IMR-90 (cell line): ENCODE measurements at regions not wholly inside any gene's neighbourhood (a gene's known extent, or its start where the extent isn't known, plus 50 kb on each side); places are given as distances from the start of the nearest gene placed in this dataset.

Experiments
- ATAC-seq: fragments of 200-7000 bp; cut with Tn5 transposase; 2 replicates; pipeline ENCODE4 v1.9.1; 2020; ENCODE audit warnings: low read depth, mild to moderate bottlenecking, moderate library complexity
- BruUV-seq: library from RNA; stranded (reverse); fragments of 400-500 nt; replicated peaks from 2 replicates; lab custom pipeline; 2021; lab: Mats Ljungman, UMichigan
- CTCF ChIA-PET: fragments of 300-600 bp; formaldehyde crosslinking; extraction: SDS; loops from one replicate; lab custom pipeline; 2021; ENCODE audit warnings: antibody characterized with exemption; lab: Yijun Ruan, JAX
- POLR2A ChIA-PET: fragments of 300-600 bp; sonication (Branson Sonifier 250); formaldehyde crosslinking; loops from one replicate; lab custom pipeline; 2022; ENCODE audit warnings: antibody characterized with exemption; ENCODE audit not compliant: unreplicated experiment; lab: Charles Lee
- DNase-seq: peaks from one replicate; pipeline ENCODE4 v3.0.0; 2013
- H2AFZ ChIP-seq: replicated peaks from 2 replicates; pipeline ENCODE3; 2013; ENCODE audit warnings: low read length, mild to moderate bottlenecking; ENCODE audit not compliant: poor library complexity
- H2AK5ac ChIP-seq: 2 replicates; pipeline ENCODE4 v1.6.1; 2013; ENCODE audit warnings: low read depth, low read length, inconsistent platforms
- H2AK9ac ChIP-seq: replicated peaks from 2 replicates; pipeline ENCODE3; 2013; ENCODE audit warnings: mild to moderate bottlenecking, low read depth, low read length, moderate library complexity; ENCODE audit not compliant: poor library complexity
- H2BK120ac ChIP-seq: 2 replicates; pipeline ENCODE4 v1.6.1; 2013; ENCODE audit warnings: low read depth, low read length, inconsistent platforms
- H2BK15ac ChIP-seq: 3 replicates; pipeline ENCODE4 v1.6.1; 2013; ENCODE audit warnings: low read depth, low read length, inconsistent platforms
- H2BK20ac ChIP-seq: 2 replicates; pipeline ENCODE4 v1.6.1; 2013; ENCODE audit warnings: low read depth, mild to moderate bottlenecking, inconsistent platforms, low read length, moderate library complexity
- H2BK5ac ChIP-seq: 2 replicates; pipeline ENCODE4 v1.6.1; 2013; ENCODE audit warnings: mild to moderate bottlenecking, low read depth, low read length, inconsistent platforms; ENCODE audit not compliant: poor library complexity, severe bottlenecking
- H3K14ac ChIP-seq: replicated peaks from 2 replicates; pipeline ENCODE4 v1.6.1; 2013; ENCODE audit warnings: low read depth, low read length, inconsistent platforms
- H3K18ac ChIP-seq: 2 replicates; pipeline ENCODE4 v1.6.1; 2013; ENCODE audit warnings: low read depth, low read length, control low read depth
- H3K23ac ChIP-seq: 2 replicates; pipeline ENCODE4 v1.6.1; 2013; ENCODE audit warnings: low read depth, low read length, inconsistent platforms
- H3K27ac ChIP-seq: 2 replicates; pipeline ENCODE4 v1.5.1; 2013; ENCODE audit warnings: mild to moderate bottlenecking, control low read depth, low read length; ENCODE audit not compliant: insufficient read depth
- H3K27me3 ChIP-seq: 2 replicates; pipeline ENCODE4 v1.6.1; 2013; ENCODE audit warnings: low read length; ENCODE audit not compliant: control insufficient read depth, insufficient read depth
- H3K36me3 ChIP-seq: 2 replicates; pipeline ENCODE4 v1.6.1; 2013; ENCODE audit warnings: low read length, mixed read lengths; ENCODE audit not compliant: control insufficient read depth, insufficient read depth
- H3K4ac ChIP-seq: 2 replicates; pipeline ENCODE4 v1.6.1; 2013; ENCODE audit warnings: low read depth, low read length, inconsistent platforms
- H3K4me1 ChIP-seq: 2 replicates; pipeline ENCODE4 v1.6.1; 2013; ENCODE audit warnings: low read length, mixed read lengths; ENCODE audit not compliant: control insufficient read depth, insufficient read depth
- H3K4me2 ChIP-seq: 2 replicates; pipeline ENCODE4 v1.6.1; 2013; ENCODE audit warnings: low read depth, mild to moderate bottlenecking, control low read depth, low read length, moderate library complexity
- H3K4me3 ChIP-seq: 2 replicates; pipeline ENCODE4 v1.5.1; 2013; ENCODE audit warnings: low read depth, mild to moderate bottlenecking, control low read depth, low read length, moderate library complexity; ENCODE audit not compliant: insufficient read depth
- H3K56ac ChIP-seq: 2 replicates; pipeline ENCODE4 v1.6.1; 2013; ENCODE audit warnings: low read length, inconsistent platforms; ENCODE audit not compliant: insufficient read depth; ENCODE audit errors: extremely low read depth
- H3K79me1 ChIP-seq, 2 experiments: 2 replicates each; pipeline ENCODE4 v1.6.1; 2013; ENCODE audit warnings: low read length in 2 of 2, inconsistent platforms in 1 of 2, low read depth in 1 of 2
- H3K9ac ChIP-seq: 2 replicates; pipeline ENCODE4 v1.6.1; 2013; ENCODE audit warnings: low read depth, low read length, control low read depth
- H3K9me1 ChIP-seq: 2 replicates; pipeline ENCODE4 v1.6.1; 2013; ENCODE audit warnings: low read length, inconsistent platforms; ENCODE audit not compliant: insufficient read depth
- H3K9me3 ChIP-seq: 2 replicates; pipeline ENCODE4 v1.6.1; 2013; ENCODE audit warnings: low read length; ENCODE audit not compliant: control insufficient read depth, insufficient read depth
- H4K20me1 ChIP-seq: 2 replicates; pipeline ENCODE4 v1.6.1; 2013; ENCODE audit warnings: low read length, inconsistent platforms; ENCODE audit not compliant: insufficient read depth
- H4K5ac ChIP-seq: 2 replicates; pipeline ENCODE4 v1.6.1; 2013; ENCODE audit warnings: mild to moderate bottlenecking, low read depth, low read length, control low read depth
- H4K8ac ChIP-seq, 2 experiments: 2 replicates each; pipeline ENCODE4 v1.6.1; 2013; ENCODE audit warnings: low read depth in 2 of 2, low read length in 2 of 2, control low read depth in 1 of 2, inconsistent platforms in 1 of 2
- H4K91ac ChIP-seq: 2 replicates; pipeline ENCODE4 v1.6.1; 2013; ENCODE audit warnings: low read depth, low read length, inconsistent platforms; ENCODE audit not compliant: insufficient read depth
- BHLHE40 ChIP-seq: fragments of 150-350 bp; IDR thresholded peaks from 2 replicates; pipeline ENCODE4 v1.6.1; 2016; ENCODE audit warnings: mild to moderate bottlenecking, low read depth, low read length
- CEBPB ChIP-seq: IDR thresholded peaks from 2 replicates; pipeline ENCODE4 v1.6.1; 2012; ENCODE audit warnings: low read depth, low read length, improper control_type of control experiment
- CHD1 ChIP-seq: IDR thresholded peaks from 2 replicates; pipeline ENCODE4 v1.6.1; 2012; ENCODE audit warnings: low read depth, low read length, improper control_type of control experiment
- FOS ChIP-seq: fragments of 150-350 bp; IDR thresholded peaks from 2 replicates; pipeline ENCODE4 v1.6.1; 2016; ENCODE audit warnings: low read depth, low read length
- MAFK ChIP-seq: IDR thresholded peaks from 2 replicates; pipeline ENCODE4 v1.6.1; 2012; ENCODE audit warnings: low read depth, low read length, improper control_type of control experiment
- MXI1 ChIP-seq: IDR thresholded peaks from 2 replicates; pipeline ENCODE4 v1.6.1; 2012; ENCODE audit warnings: low read depth, mild to moderate bottlenecking, low read length, moderate library complexity, borderline replicate concordance
- POLR2A ChIP-seq: IDR thresholded peaks from 2 replicates; pipeline ENCODE4 v1.6.1; 2012; ENCODE audit warnings: mild to moderate bottlenecking, low read depth, low read length
- RCOR1 ChIP-seq: IDR thresholded peaks from 2 replicates; pipeline ENCODE4 v1.6.1; 2012; ENCODE audit warnings: mild to moderate bottlenecking, low read length, improper control_type of control experiment; ENCODE audit not compliant: insufficient replicate concordance
- RFX5 ChIP-seq: IDR thresholded peaks from 2 replicates; pipeline ENCODE4 v1.8.0; 2012; ENCODE audit warnings: low read depth, mild to moderate bottlenecking, low read length, moderate library complexity
- dilution Hi-C: fragments of 300-500 bp; cut with HindIII; formaldehyde crosslinking; loops from one replicate; pipeline ENCODE4 v1.14.3; 2018; ENCODE audit warnings: low sequenced_read_pairs; ENCODE audit not compliant: unreplicated experiment
- in situ Hi-C: fragments of 300-500 bp; cut with MboI; formaldehyde crosslinking; loops from 3 replicates; pipeline ENCODE4 v1.14.3; 2019; ENCODE audit warnings: low sequenced_read_pairs, inconsistent platforms, mixed read lengths
- intact Hi-C: fragments of 100-400 bp; cut with micrococcal nuclease; formaldehyde crosslinking; loops from 2 replicates; pipeline ENCODE4 v1.10.0; 2022
- TF ChIP-seq, protein P1 (sequence below): fragments of 150-350 bp; IDR thresholded peaks from 2 replicates; pipeline ENCODE4 v1.6.1; 2017; ENCODE audit warnings: mild to moderate bottlenecking, antibody characterized with exemption, low read length, low read depth
- TF ChIP-seq, protein P2 (sequence below): conservative IDR thresholded peaks from 2 replicates; pipeline ENCODE4 v1.5.1; 2012; ENCODE audit warnings: mild to moderate bottlenecking, low read depth, low read length, improper control_type of control experiment
- TF ChIP-seq, protein P3 (sequence below): fragments of 150-350 bp; IDR thresholded peaks from 2 replicates; pipeline ENCODE4 v1.6.1; 2016; ENCODE audit warnings: low read depth, mild to moderate bottlenecking, low read length, moderate library complexity, borderline replicate concordance

DNA sequence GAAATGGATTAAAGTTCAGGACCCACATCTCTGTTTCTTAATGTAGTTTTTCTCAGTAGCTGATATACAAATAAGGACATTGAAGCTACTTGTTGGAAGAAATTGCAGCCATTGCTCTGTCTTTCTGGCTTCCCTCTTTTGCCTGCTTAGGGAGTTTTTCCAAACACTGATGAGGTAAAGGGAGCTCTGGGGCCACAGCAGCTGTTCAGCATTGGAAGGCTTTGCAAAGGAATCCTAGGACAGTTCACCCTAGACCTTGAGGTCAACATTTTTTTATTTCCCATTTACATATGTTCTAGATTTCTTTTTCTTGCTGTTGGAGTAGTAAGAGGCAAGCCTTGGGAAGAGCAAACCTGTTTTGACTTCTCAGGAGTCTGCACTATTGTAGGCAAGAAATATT is 126.9 kb upstream of the PLPPR5 start:
- Histone ChIP-seq H2BK5ac (no peak overlapping the region), H2AK5ac (no peak overlapping the region), H3K9ac (no peak overlapping the region), H4K91ac (no peak overlapping the region), H3K36me3 (no peaks in the 10 kb centered on the region), H3K18ac (no peak overlapping the region), H4K8ac (no peak overlapping the region), H3K56ac (no peak overlapping the region), H2BK15ac (no peak overlapping the region), H3K4me3 (no peak overlapping the region), H3K9me1 (no peaks in the 10 kb centered on the region), H2AFZ (no peak overlapping the region), H4K5ac (no peak overlapping the region), H2AK9ac (no peak overlapping the region), H3K14ac (no peak overlapping the region), H3K23ac (no peak overlapping the region), H4K20me1 (no peaks in the 10 kb centered on the region), H3K4me2 (no peak overlapping the region), H3K79me1 (no peaks in the 10 kb centered on the region), H3K9me3 (no peaks in the 10 kb centered on the region), H3K4ac (no peak overlapping the region), H3K4me1 (no peaks in the 10 kb centered on the region), H2BK120ac (no peak overlapping the region), H3K27me3 (no peaks in the 10 kb centered on the region; the same call in 1 of the 2 replicates), H2BK20ac (no peak overlapping the region), H3K27ac (no peak overlapping the region)
- dilution Hi-C loops (no loop called here), in situ Hi-C loops (no loop called here), intact Hi-C loops (no loop called here)
- TF ChIP-seq, protein P1, sequence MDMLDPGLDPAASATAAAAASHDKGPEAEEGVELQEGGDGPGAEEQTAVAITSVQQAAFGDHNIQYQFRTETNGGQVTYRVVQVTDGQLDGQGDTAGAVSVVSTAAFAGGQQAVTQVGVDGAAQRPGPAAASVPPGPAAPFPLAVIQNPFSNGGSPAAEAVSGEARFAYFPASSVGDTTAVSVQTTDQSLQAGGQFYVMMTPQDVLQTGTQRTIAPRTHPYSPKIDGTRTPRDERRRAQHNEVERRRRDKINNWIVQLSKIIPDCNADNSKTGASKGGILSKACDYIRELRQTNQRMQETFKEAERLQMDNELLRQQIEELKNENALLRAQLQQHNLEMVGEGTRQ = no peak
- TF ChIP-seq RCOR1 = no peak
- no peak for TF ChIP-seq BHLHE40
- no peak for TF ChIP-seq CEBPB
- no peak for TF ChIP-seq FOS
- TF ChIP-seq MAFK = no peak
- TF ChIP-seq, protein P2, sequence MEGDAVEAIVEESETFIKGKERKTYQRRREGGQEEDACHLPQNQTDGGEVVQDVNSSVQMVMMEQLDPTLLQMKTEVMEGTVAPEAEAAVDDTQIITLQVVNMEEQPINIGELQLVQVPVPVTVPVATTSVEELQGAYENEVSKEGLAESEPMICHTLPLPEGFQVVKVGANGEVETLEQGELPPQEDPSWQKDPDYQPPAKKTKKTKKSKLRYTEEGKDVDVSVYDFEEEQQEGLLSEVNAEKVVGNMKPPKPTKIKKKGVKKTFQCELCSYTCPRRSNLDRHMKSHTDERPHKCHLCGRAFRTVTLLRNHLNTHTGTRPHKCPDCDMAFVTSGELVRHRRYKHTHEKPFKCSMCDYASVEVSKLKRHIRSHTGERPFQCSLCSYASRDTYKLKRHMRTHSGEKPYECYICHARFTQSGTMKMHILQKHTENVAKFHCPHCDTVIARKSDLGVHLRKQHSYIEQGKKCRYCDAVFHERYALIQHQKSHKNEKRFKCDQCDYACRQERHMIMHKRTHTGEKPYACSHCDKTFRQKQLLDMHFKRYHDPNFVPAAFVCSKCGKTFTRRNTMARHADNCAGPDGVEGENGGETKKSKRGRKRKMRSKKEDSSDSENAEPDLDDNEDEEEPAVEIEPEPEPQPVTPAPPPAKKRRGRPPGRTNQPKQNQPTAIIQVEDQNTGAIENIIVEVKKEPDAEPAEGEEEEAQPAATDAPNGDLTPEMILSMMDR = no peak
- no peak for TF ChIP-seq RFX5
- no peak for TF ChIP-seq CHD1
- TF ChIP-seq POLR2A = no peak
- no peak for TF ChIP-seq MXI1
- TF ChIP-seq, protein P3, sequence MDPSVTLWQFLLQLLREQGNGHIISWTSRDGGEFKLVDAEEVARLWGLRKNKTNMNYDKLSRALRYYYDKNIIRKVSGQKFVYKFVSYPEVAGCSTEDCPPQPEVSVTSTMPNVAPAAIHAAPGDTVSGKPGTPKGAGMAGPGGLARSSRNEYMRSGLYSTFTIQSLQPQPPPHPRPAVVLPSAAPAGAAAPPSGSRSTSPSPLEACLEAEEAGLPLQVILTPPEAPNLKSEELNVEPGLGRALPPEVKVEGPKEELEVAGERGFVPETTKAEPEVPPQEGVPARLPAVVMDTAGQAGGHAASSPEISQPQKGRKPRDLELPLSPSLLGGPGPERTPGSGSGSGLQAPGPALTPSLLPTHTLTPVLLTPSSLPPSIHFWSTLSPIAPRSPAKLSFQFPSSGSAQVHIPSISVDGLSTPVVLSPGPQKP = no peak
- BruUV-seq = no TSS peak
- ChIA-PET CTCF (no interaction called here), POLR2A (no interaction called here)
- no peak for ATAC-seq
- DNase-seq = no peak
